CD1c-positive myeloid dendritic cell (primary cell): ENCODE measurements at regions not wholly inside any gene's neighbourhood (a gene's known extent, or its start where the extent isn't known, plus 50 kb on each side); places are given as distances from the start of the nearest gene placed in this dataset.

Experiments used
- DNase-seq: peaks from one replicate; pipeline ENCODE4 v3.0.0-alpha.2; 2016; ENCODE audit errors: extremely low spot score

- no peak for DNase-seq
Measured at GRCh38 chr1:213724640-213725536, 262.9 kb upstream of the PROX1 start.

GRCh38 chr1:213727853-213728592, 259.8 kb upstream of the PROX1 start:
- DNase-seq: no peak

GRCh38 chr1:213728593-213729536, 258.9 kb upstream of the PROX1 start:
- no peak for DNase-seq

GRCh38 chr1:213733705-213734104, 254.1 kb upstream of the PROX1 start:
- no peak for DNase-seq

GRCh38 chr1:213737398-213738035, 250.3 kb upstream of the PROX1 start:
- DNase-seq: no peak

- DNase-seq: no peak
Measured at GRCh38 chr1:213738658-213739057, 249.1 kb upstream of the PROX1 start.

GRCh38 chr1:213742992-213743391, 244.8 kb upstream of the PROX1 start:
- DNase-seq: no peak

- DNase-seq: no peak
Measured at GRCh38 chr1:213744780-213745179, 243.0 kb upstream of the PROX1 start.

- no peak for DNase-seq
Measured at GRCh38 chr1:213745451-213745850, 242.3 kb upstream of the PROX1 start.

- no peak for DNase-seq
Measured at GRCh38 chr1:213749558-213749957, 238.2 kb upstream of the PROX1 start.

GRCh38 chr1:213750231-213751063, 237.3 kb upstream of the PROX1 start:
- no peak for DNase-seq

GRCh38 chr1:213751064-213751397, 236.7 kb upstream of the PROX1 start:
- no peak for DNase-seq

- DNase-seq: no peak
Measured at GRCh38 chr1:213759359-213760181, 228.2 kb upstream of the PROX1 start.

GRCh38 chr1:213761845-213762407, 225.8 kb upstream of the PROX1 start:
- no peak for DNase-seq

- DNase-seq: no peak
Measured at GRCh38 chr1:213767683-213768082, 220.1 kb upstream of the PROX1 start.

- no peak for DNase-seq
Measured at GRCh38 chr1:213772128-213773063, 215.4 kb upstream of the PROX1 start.

GRCh38 chr1:213773975-213774374, 213.8 kb upstream of the PROX1 start:
- no peak for DNase-seq

GRCh38 chr1:213776969-213777368, 210.8 kb upstream of the PROX1 start:
- no peak for DNase-seq
